ENCODE measurements at regions not wholly inside any gene's neighbourhood (a gene's known extent, or its start where the extent isn't known, plus 50 kb on each side); places are given as distances from the start of the nearest gene placed in this dataset.

- ChIA-PET POLR2A (no interaction called here), CTCF (interaction anchor here (1.7 kb wide), 1 partner anchor 83 kb away, joined by 4 read pairs; no protein-coding TSS in a partner anchor)
- no peak for DNase-seq (ENCODE audit: low read depth, low spot score)
- H3K4me3 ChIP-seq (ENCODE audit: low read depth, low read length) = no peak overlapping the region
- no peak for TF ChIP-seq CTCF (IDR thresholded peaks at IDR 0.05; ENCODE audit: insufficient read depth, low read length, missing control alignments)
Measured at GRCh38 chr12:41941079-41941478, 203.6 kb downstream of the GXYLT1 start.

GRCh38 chr12:41940571-41940970, 204.1 kb downstream of the GXYLT1 start:
- no peak for TF ChIP-seq CTCF (IDR thresholded peaks at IDR 0.05; ENCODE audit: insufficient read depth, low read length, missing control alignments)
- CTCF ChIA-PET = interaction anchor here (1.7 kb wide), 1 partner anchor 84 kb away, joined by 4 read pairs; no protein-coding TSS in a partner anchor

GRCh38 chr12:41936333-41936732, 208.3 kb downstream of the GXYLT1 start:
- CTCF ChIA-PET = no interaction called here

More at GRCh38 chr12:41940571-41940970, 204.1 kb downstream of the GXYLT1 start:
- POLR2A ChIA-PET = no interaction called here
- no peak overlapping the region for H3K4me3 ChIP-seq (ENCODE audit: low read depth, low read length)
- DNase-seq (ENCODE audit: low read depth, low spot score) = no peak

GRCh38 chr12:41935911-41936310, 208.8 kb downstream of the GXYLT1 start:
- no peak for DNase-seq (ENCODE audit: low read depth, low spot score)
- TF ChIP-seq CTCF (IDR thresholded peaks at IDR 0.05; ENCODE audit: insufficient read depth, low read length, missing control alignments) = no peak
- ChIA-PET POLR2A (no interaction called here), CTCF (no interaction called here)
- H3K4me3 ChIP-seq (ENCODE audit: low read depth, low read length) = no peak overlapping the region

More at GRCh38 chr12:41936333-41936732, 208.3 kb downstream of the GXYLT1 start:
- no peak for TF ChIP-seq CTCF (IDR thresholded peaks at IDR 0.05; ENCODE audit: insufficient read depth, low read length, missing control alignments)
- POLR2A ChIA-PET = no interaction called here
- no peak for DNase-seq (ENCODE audit: low read depth, low spot score)
- no peak overlapping the region for H3K4me3 ChIP-seq (ENCODE audit: low read depth, low read length)

GRCh38 chr12:41932470-41932991, 212.1 kb downstream of the GXYLT1 start:
- POLR2A ChIA-PET = no interaction called here
- TF ChIP-seq CTCF (IDR thresholded peaks at IDR 0.05; ENCODE audit: insufficient read depth, low read length, missing control alignments) = no peak
- DNase-seq (ENCODE audit: low read depth, low spot score) = no peak
- peak overlapping the region; percentile 49 for H3K4me3 ChIP-seq (ENCODE audit: low read depth, low read length)
- CTCF ChIA-PET = no interaction called here

- POLR2A ChIA-PET = no interaction called here
- CTCF ChIA-PET = interaction anchor here (0.9 kb wide), 1 partner anchor 653 kb away, joined by 3 read pairs; no protein-coding TSS in a partner anchor
- TF ChIP-seq CTCF (IDR thresholded peaks at IDR 0.05; ENCODE audit: insufficient read depth, low read length, missing control alignments) = no peak
- no peak overlapping the region; the same call in 1 of the 2 replicates for H3K4me3 ChIP-seq (ENCODE audit: low read depth, low read length)
- DNase-seq (ENCODE audit: low read depth, low spot score) = no peak
Measured at GRCh38 chr12:41930866-41931437, 213.7 kb downstream of the GXYLT1 start.

Data from AG04449 (cell line).